T47D (cell line): ENCODE measurements at regions not wholly inside any gene's neighbourhood (a gene's known extent, or its start where the extent isn't known, plus 50 kb on each side); places are given as distances from the start of the nearest gene placed in this dataset.

Experiments
- DNase-seq, 2 experiments: peaks; one replicate each; pipeline versions ENCODE4 v3.0.0 to v3.0.0-alpha.2; 2011 to 2012; ENCODE audit warnings: low read depth in 1 of 2, low spot score in 1 of 2
- JUND ChIP-seq: IDR thresholded peaks from 2 replicates; pipeline ENCODE4 v1.6.1; 2012; ENCODE audit warnings: low read depth
- in situ Hi-C: cut with HindIII; loops from 2 replicates; pipeline ENCODE4 v1.10.0; 2016; ENCODE audit warnings: low sequenced_read_pairs, low pct_unique_long_range_greater_than_20kb

DNA sequence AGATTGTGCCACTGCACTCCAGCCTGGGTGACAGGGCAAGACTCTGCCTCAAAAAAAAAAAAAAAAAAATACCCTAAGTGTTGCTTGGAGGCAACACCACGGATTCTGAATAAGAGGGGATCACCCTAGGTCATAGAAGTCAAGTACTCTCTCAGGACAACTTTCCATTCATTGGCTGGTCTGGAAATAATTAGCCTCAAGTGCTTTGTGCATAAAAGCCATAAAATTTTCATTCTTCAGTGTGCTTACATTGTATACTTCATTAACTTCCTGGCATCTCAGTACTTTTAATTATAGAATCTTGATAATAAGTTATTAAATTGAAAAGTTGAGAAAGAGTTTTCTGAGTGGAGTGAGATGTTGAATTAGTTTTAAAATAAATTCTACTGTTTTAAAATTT lies 876.1 kb upstream of the FAM98A start:
- in situ Hi-C loops, result no loop called here
- no peak for TF ChIP-seq JUND

DNA sequence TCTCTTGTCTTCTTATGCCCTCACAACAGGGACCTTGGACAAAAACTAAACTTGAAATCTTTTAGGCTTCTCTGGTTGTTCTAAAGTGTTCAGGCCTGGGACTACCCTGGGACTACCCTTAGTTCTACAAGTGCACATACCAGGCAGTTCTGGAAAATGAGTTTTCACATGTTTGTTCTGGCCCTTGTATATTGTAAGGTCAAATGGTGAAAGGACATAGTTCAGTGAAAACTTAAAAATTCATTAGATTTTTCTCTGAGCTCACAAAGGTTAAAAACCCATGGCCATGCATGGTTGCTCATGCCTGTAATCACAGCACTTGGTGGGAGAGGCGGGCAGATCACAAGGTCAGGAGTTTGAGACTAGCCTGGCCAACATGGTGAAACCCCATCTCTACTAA lies 875.5 kb upstream of the FAM98A start:
- in situ Hi-C loops, result no loop called here
- no peak for TF ChIP-seq JUND
- DNase-seq, result no peak

More for the DNA sequence above, 876.1 kb upstream of the FAM98A start:
- DNase-seq, result no peak

DNA sequence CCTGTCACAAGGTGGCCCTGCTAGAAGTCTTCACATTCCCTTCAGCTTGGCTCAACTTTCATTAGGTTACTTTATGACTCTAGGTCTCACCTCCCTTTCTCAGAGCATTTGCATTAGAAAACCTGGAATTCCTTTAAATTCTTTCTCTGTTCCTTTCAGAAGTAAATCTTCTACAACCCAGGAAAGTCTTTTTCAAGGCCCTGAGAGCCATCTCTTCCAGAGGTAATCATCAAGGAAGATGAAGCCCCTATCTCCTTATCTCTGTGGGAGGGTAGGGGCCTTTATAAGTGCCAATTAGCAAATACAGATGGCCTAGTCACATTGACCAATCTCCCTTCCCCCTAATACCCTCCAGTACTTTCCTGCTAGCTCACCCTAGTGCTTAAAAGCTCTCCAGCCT lies 848.0 kb upstream of the FAM98A start:
- in situ Hi-C loops, result no loop called here
- no peak for TF ChIP-seq JUND
- DNase-seq, result no peak

DNA sequence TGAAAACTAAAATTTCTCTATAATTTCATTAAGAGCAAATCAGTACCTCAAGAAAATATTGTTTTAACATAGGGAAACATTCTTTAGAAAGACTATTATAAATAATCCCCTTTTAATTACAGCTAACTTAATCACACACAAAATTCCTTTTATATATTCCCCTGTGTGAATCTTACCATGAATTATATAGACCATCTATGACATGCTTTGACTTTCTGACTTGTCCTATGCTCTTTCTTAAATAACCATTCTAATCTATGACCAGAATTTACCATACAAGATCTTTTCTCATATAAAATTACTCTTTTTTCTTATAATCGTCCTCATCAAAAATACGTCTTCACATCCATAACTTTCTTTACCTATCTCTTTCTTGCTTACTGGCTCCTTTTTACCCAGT lies 824.2 kb upstream of the FAM98A start:
- no peak for TF ChIP-seq JUND
- DNase-seq, result peak in 1 of 2 experiments; percentile 5
- in situ Hi-C loops, result no loop called here

DNA sequence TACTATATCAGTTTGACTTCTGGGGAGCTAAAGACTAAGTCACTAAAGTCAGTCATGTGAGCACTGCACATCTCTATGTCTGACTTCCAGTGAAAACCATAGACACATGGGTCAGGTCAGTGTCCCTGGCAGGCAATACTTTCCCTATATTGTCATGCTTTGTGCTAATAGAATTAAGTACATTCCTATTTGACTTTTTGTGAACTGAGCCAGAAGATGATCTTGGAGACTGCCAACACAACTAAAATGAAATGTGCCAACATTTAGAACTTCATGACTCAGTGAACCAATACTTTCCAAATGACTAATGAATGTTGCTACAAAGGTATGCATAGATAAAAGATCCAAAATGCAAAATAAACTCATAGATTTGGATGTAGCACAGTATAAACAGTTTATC lies 820.8 kb upstream of the FAM98A start:
- no peak for DNase-seq
- in situ Hi-C loops, result no loop called here
- TF ChIP-seq JUND, result no peak

DNA sequence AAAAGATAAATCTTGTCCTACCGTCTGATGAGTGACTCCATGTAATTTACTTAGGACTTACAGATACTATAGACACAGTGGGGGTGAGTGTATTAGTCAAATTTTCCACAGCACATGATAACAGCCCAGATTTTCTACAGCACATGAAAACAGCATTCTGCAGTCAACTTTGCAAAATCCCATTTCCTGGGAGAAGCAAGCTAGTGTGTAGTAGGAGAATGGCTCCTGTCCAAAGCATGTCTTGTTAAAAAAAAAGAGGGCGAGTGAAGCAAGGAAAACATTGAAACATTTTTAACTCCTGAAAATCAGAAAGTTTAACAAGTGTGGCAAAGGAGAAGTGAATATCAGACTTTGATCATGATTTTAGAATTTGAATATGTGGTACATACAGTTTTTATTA lies 817.8 kb upstream of the FAM98A start:
- in situ Hi-C loops, result no loop called here
- TF ChIP-seq JUND, result no peak
- DNase-seq, result no peak

DNA sequence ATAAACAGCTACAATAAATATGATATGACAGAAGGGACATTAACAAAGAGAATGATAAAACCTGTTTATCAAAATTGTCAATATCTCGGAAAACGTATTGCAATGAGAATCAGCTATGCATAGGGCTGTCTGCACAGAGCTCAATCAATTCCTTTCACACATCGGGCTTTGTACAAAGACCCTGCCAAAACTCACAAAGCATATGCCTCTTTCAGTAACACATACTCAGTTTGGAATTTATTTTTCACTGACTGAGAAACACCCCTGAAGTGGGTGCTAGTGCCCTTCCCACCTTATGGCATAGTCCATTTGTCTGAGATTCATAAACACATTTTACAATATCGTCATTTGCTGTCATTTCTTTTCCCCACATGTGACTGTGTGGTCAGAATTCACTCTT lies 815.8 kb upstream of the FAM98A start:
- no peak for TF ChIP-seq JUND
- in situ Hi-C loops, result no loop called here
- no peak for DNase-seq

DNA sequence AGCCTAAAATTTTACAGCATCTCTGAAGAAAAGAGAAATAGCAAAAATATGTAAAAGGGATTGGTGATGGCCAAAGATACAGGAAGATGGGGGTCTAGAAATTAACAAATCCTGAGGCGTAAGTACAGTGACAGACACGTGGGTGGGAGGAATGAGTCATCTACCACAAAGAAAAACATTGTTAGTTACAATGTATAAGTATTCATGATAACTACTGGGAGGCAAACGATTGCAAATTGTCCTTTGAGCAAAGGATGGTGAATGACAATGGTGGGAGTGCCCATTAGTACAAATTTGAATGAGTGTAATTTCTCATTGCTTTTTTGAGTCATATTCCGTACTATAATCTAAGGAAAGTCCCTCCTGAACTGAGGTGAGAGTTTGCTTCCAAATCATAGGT lies 809.0 kb upstream of the FAM98A start:
- in situ Hi-C loops, result no loop called here

DNA sequence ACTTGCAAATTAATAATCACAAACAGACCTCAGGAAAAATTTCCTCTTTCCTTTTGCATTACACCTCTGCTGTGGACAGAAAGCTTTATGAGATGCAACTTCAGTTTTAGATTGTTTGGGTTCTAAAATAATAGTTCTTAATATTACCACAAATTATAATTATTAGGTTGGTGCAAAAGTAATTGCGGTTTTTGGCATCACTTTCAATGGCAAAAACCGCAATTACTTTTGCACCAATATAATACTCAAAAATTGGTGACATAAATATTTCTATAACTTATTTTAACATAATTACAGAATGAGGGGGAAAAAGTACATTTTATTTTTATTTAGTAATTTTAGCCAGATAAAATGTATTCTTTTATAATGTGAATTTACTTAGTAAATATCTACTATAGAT lies 804.4 kb upstream of the FAM98A start:
- TF ChIP-seq JUND, result no peak
- in situ Hi-C loops, result no loop called here
- no peak for DNase-seq

More for the DNA sequence above, 809.0 kb upstream of the FAM98A start:
- TF ChIP-seq JUND, result no peak
- no peak for DNase-seq

DNA sequence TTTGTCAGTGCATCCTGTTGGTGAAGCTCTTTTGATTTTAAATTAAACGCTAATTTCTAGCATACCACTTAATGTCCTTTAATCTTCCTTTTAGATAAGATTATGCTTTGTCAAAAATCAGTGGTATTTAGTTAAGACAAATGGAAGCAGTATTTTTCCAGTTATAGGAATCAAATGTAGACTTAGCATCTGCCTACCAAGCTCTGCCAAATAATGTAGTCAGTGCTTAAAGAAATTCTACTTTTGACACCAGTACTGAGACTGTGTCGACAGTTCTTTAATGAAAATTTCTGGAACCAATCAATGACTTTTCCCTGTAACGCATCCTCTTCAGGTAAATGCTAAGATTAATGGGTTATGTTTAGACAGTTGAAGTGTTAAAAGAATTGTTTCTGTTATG lies 803.3 kb upstream of the FAM98A start:
- in situ Hi-C loops, result no loop called here
- no peak for TF ChIP-seq JUND
- DNase-seq, result no peak

DNA sequence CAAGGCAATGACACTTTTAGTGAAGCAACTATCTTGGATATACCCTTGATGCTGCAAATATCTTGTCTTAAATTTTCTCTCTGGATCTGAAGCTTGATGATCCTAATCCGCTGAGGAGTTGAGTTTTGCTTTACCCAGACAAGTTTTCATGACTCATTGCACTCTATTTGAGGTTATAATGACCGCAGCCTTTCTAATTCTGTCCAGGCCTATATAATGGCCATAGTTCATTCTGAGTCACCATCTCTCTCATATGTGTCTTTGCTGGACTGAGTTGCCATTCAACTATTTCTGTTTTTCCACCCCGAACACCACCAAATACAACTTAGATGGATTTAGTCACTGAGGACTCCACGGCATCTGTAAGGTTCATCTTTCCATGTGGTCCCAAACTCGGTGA lies 802.1 kb upstream of the FAM98A start:
- in situ Hi-C loops, result no loop called here
- DNase-seq, result no peak
- no peak for TF ChIP-seq JUND

DNA sequence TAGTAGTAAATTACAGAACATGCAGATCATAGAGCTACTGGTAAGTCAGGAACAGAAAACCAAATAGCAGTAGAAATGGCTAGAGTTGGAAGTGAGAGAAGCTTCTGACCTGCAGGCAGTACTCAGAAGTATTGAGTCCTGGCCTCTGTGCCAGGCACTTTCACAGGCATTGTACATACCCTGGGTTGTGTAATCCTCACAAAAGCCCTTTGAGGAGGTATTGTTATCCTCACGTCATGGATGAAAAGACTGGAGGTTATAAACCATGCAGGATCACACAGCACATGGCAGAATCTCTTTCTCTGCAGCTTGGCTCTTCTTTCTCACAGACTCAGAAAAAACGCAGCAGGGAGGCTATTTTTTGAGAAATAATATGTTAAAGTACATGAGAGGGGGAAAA lies 789.3 kb upstream of the FAM98A start:
- in situ Hi-C loops, result no loop called here
- TF ChIP-seq JUND, result no peak
- DNase-seq, result no peak

DNA sequence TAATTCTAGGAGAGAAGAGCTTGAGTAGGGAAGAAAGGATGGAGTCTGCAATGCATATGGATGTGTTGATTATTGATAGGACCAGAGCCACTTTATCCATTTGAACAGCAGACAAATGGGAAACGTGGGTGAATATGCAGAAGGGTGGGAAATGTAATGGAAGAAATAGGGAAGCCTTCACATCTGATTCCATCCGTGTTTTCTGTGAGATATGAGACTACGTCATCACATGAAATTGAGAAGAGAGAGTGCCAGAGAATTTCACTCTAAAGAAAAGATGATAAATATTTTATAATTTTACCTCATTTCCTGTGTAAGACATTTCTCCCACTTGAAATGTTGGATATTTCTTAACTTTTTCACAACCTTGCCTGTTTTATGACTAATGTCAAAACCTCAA lies 788.4 kb upstream of the FAM98A start:
- in situ Hi-C loops, result no loop called here
- TF ChIP-seq JUND, result no peak
- no peak for DNase-seq

DNA sequence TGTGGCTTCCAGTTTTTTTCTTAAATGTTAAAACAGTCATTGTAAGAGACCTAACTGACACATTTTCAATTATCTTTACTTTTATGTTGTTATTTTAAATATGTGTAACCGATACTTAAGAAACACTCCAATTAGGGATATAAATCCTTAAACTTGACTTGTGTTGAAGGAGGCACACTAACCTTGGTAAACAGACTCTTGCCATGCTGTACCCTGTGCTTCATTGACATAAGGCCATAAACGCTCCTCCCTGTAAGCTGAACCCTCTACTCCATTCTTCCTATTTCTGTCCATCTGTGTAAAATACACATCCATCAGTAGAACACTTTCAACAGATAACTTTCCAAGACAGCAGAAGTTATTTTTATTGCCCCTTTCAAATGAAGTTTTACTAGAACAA lies 780.5 kb upstream of the FAM98A start:
- no peak for DNase-seq
- no peak for TF ChIP-seq JUND
- in situ Hi-C loops, result no loop called here
